Central memory CD8-positive, alpha-beta T cell (primary cell): ENCODE measurements at regions not wholly inside any gene's neighbourhood (a gene's known extent, or its start where the extent isn't known, plus 50 kb on each side); places are given as distances from the start of the nearest gene placed in this dataset.

ENCODE experiments used
- ATAC-seq: fragments of 150-1000 bp; cut with Tn5 transposase; replicated peaks from 2 replicates; pipeline ENCODE4 v1.10.0; 2022; ENCODE audit warnings: mild to moderate bottlenecking, moderate FRiP score, moderate number of reproducible peaks; ENCODE audit not compliant: poor library complexity, severe bottlenecking; ENCODE audit errors: extremely low read depth
- DNase-seq, 2 donors: peaks; one replicate each; pipeline ENCODE4 v3.0.0; 2021; ENCODE audit warnings: low spot score in 2 of 2
- H3K27ac Mint-ChIP-seq: one replicate; pipeline ENCODE4 v1.8.0; 2022; ENCODE audit warnings: low read depth, mild to moderate bottlenecking, moderate library complexity, mixed read lengths
- H3K27me3 Mint-ChIP-seq: one replicate; pipeline ENCODE4 v1.8.0; 2022; ENCODE audit warnings: mixed read lengths
- H3K36me3 Mint-ChIP-seq: one replicate; pipeline ENCODE4 v1.8.0; 2022; ENCODE audit warnings: mild to moderate bottlenecking, moderate library complexity, mixed read lengths; ENCODE audit not compliant: insufficient read depth
- H3K4me1 Mint-ChIP-seq: one replicate; pipeline ENCODE4 v1.8.0; 2022; ENCODE audit warnings: mixed read lengths
- H3K4me3 Mint-ChIP-seq: one replicate; pipeline ENCODE4 v1.8.0; 2022; ENCODE audit warnings: mild to moderate bottlenecking, moderate library complexity, mixed read lengths
- H3K9me3 Mint-ChIP-seq: one replicate; pipeline ENCODE4 v1.8.0; 2022; ENCODE audit warnings: mixed read lengths

GRCh38 chr3:152047465-152047864, 174.0 kb downstream of the SUCNR1 start:
- Mint-ChIP-seq H3K36me3 (no peaks in the 10 kb centered on the region), H3K9me3 (no peaks in the 10 kb centered on the region), H3K27ac (no peak overlapping the region), H3K4me3 (no peak overlapping the region), H3K27me3 (no peaks in the 10 kb centered on the region), H3K4me1 (no peaks in the 10 kb centered on the region)
- DNase-seq (no peak), ATAC-seq (no peak)

- no peak overlapping the region for H3K27ac Mint-ChIP-seq
- no peaks in the 10 kb centered on the region for H3K4me1 Mint-ChIP-seq
- no peaks in the 10 kb centered on the region for H3K9me3 Mint-ChIP-seq
- no peaks in the 10 kb centered on the region for H3K27me3 Mint-ChIP-seq
- DNase-seq (no peak), ATAC-seq (no peak)
- H3K4me3 Mint-ChIP-seq: no peak overlapping the region
- no peaks in the 10 kb centered on the region for H3K36me3 Mint-ChIP-seq
Measured at GRCh38 chr3:152048831-152049230, 175.4 kb downstream of the SUCNR1 start.

GRCh38 chr3:152050903-152051302, 177.5 kb downstream of the SUCNR1 start:
- Mint-ChIP-seq H3K27me3 (no peaks in the 10 kb centered on the region), H3K4me1 (no peaks in the 10 kb centered on the region), H3K9me3 (no peaks in the 10 kb centered on the region), H3K36me3 (no peaks in the 10 kb centered on the region), H3K4me3 (no peak overlapping the region), H3K27ac (no peak overlapping the region)
- ATAC-seq: no peak
- DNase-seq: no peak

GRCh38 chr3:152051501-152052404, 178.3 kb downstream of the SUCNR1 start:
- Mint-ChIP-seq H3K9me3 (no peaks in the 10 kb centered on the region), H3K27ac (no peak overlapping the region), H3K27me3 (no peaks in the 10 kb centered on the region), H3K4me3 (no peak overlapping the region), H3K4me1 (no peaks in the 10 kb centered on the region), H3K36me3 (no peaks in the 10 kb centered on the region)
- ATAC-seq (no peak), DNase-seq (no peak)

GRCh38 chr3:152053866-152054265, 180.4 kb downstream of the SUCNR1 start:
- Mint-ChIP-seq H3K9me3 (no peaks in the 10 kb centered on the region), H3K4me1 (no peaks in the 10 kb centered on the region), H3K27me3 (no peaks in the 10 kb centered on the region), H3K4me3 (no peak overlapping the region), H3K27ac (no peak overlapping the region), H3K36me3 (peaks cover 1% of the 10 kb centered on the region)
- ATAC-seq: no peak
- DNase-seq: no peak

- Mint-ChIP-seq H3K36me3 (peaks cover 1% of the 10 kb centered on the region), H3K4me3 (no peak overlapping the region), H3K4me1 (no peaks in the 10 kb centered on the region), H3K27ac (no peak overlapping the region), H3K27me3 (no peaks in the 10 kb centered on the region), H3K9me3 (no peaks in the 10 kb centered on the region)
- no peak for ATAC-seq
- no peak for DNase-seq
Measured at GRCh38 chr3:152054315-152054714, 180.9 kb downstream of the SUCNR1 start.

GRCh38 chr3:152056073-152056472, 182.6 kb downstream of the SUCNR1 start:
- Mint-ChIP-seq H3K27me3 (no peaks in the 10 kb centered on the region), H3K36me3 (peaks cover 1% of the 10 kb centered on the region), H3K9me3 (no peaks in the 10 kb centered on the region)

GRCh38 chr3:152056481-152056880, 183.0 kb downstream of the SUCNR1 start:
- DNase-seq: no peak
- Mint-ChIP-seq H3K36me3 (peaks cover 1% of the 10 kb centered on the region), H3K4me1 (no peaks in the 10 kb centered on the region), H3K9me3 (no peaks in the 10 kb centered on the region), H3K27me3 (no peaks in the 10 kb centered on the region), H3K4me3 (no peak overlapping the region), H3K27ac (no peak overlapping the region)
- no peak for ATAC-seq

More at GRCh38 chr3:152056073-152056472, 182.6 kb downstream of the SUCNR1 start:
- Mint-ChIP-seq H3K27ac (no peak overlapping the region), H3K4me3 (no peak overlapping the region), H3K4me1 (no peaks in the 10 kb centered on the region)
- ATAC-seq: no peak
- DNase-seq: no peak

- ATAC-seq: no peak
- no peaks in the 10 kb centered on the region for H3K27me3 Mint-ChIP-seq
- no peaks in the 10 kb centered on the region for H3K4me1 Mint-ChIP-seq
Measured at GRCh38 chr3:152056987-152057386, 183.5 kb downstream of the SUCNR1 start.

GRCh38 chr3:152058856-152059255, 185.4 kb downstream of the SUCNR1 start:
- no peak for ATAC-seq
- Mint-ChIP-seq H3K36me3 (peaks cover 1% of the 10 kb centered on the region), H3K27me3 (no peaks in the 10 kb centered on the region), H3K4me3 (no peak overlapping the region), H3K9me3 (no peaks in the 10 kb centered on the region), H3K4me1 (no peaks in the 10 kb centered on the region), H3K27ac (no peak overlapping the region)
- DNase-seq: no peak

More at GRCh38 chr3:152056987-152057386, 183.5 kb downstream of the SUCNR1 start:
- no peak overlapping the region for H3K4me3 Mint-ChIP-seq
- no peak for DNase-seq
- no peak overlapping the region for H3K27ac Mint-ChIP-seq
- no peaks in the 10 kb centered on the region for H3K9me3 Mint-ChIP-seq
- H3K36me3 Mint-ChIP-seq: peaks cover 1% of the 10 kb centered on the region

GRCh38 chr3:152060701-152061100, 187.3 kb downstream of the SUCNR1 start:
- H3K9me3 Mint-ChIP-seq: no peaks in the 10 kb centered on the region
- DNase-seq (no peak), ATAC-seq (no peak)
- peaks cover 1% of the 10 kb centered on the region for H3K36me3 Mint-ChIP-seq
- H3K27ac Mint-ChIP-seq: no peak overlapping the region
- H3K4me3 Mint-ChIP-seq: no peak overlapping the region
- H3K4me1 Mint-ChIP-seq: no peaks in the 10 kb centered on the region
- no peaks in the 10 kb centered on the region for H3K27me3 Mint-ChIP-seq

GRCh38 chr3:152061296-152061695, 187.9 kb downstream of the SUCNR1 start:
- H3K27ac Mint-ChIP-seq: no peak overlapping the region
- H3K36me3 Mint-ChIP-seq: peaks cover 1% of the 10 kb centered on the region
- no peaks in the 10 kb centered on the region for H3K4me1 Mint-ChIP-seq
- H3K9me3 Mint-ChIP-seq: no peaks in the 10 kb centered on the region
- ATAC-seq (no peak), DNase-seq (no peak)
- no peak overlapping the region for H3K4me3 Mint-ChIP-seq
- no peaks in the 10 kb centered on the region for H3K27me3 Mint-ChIP-seq

- no peaks in the 10 kb centered on the region for H3K9me3 Mint-ChIP-seq
- H3K4me3 Mint-ChIP-seq: no peak overlapping the region
- H3K4me1 Mint-ChIP-seq: no peaks in the 10 kb centered on the region
- ATAC-seq (no peak), DNase-seq (no peak)
- H3K36me3 Mint-ChIP-seq: no peaks in the 10 kb centered on the region
- H3K27me3 Mint-ChIP-seq: peaks cover 10% of the 10 kb centered on the region
- H3K27ac Mint-ChIP-seq: no peak overlapping the region
Measured at GRCh38 chr3:152069871-152070270, 196.4 kb downstream of the SUCNR1 start.
